ENCODE measurements at regions not wholly inside any gene's neighbourhood (a gene's known extent, or its start where the extent isn't known, plus 50 kb on each side); places are given as distances from the start of the nearest gene placed in this dataset.
"Not testable (repeated sequence)": the region's sequence is repeated elsewhere in the genome, so short reads cannot be mapped to it uniquely, and the experiment has no call there.

- DNase-seq, result no peak
Observed at GRCh38 chrX:13220916-13221315, 98.9 kb downstream of the ATXN3L start.

- no peak for DNase-seq
Observed at GRCh38 chrX:13219991-13220764, 99.7 kb downstream of the ATXN3L start.

- no peak for DNase-seq
Observed at GRCh38 chrX:13218758-13219157, 101.1 kb downstream of the ATXN3L start.

- no peak for DNase-seq
Observed at GRCh38 chrX:13216139-13216538, 103.7 kb downstream of the ATXN3L start.

GRCh38 chrX:13215729-13216128, 104.1 kb downstream of the ATXN3L start:
- no peak for DNase-seq

GRCh38 chrX:13212191-13212651, 107.6 kb downstream of the ATXN3L start:
- no peak for DNase-seq

GRCh38 chrX:13210142-13210541, 109.7 kb downstream of the ATXN3L start:
- DNase-seq, result not testable (repeated sequence)

- DNase-seq, result not testable (repeated sequence)
Observed at GRCh38 chrX:13209704-13210103, 110.1 kb downstream of the ATXN3L start.

GRCh38 chrX:13208281-13208935, 111.4 kb downstream of the ATXN3L start:
- DNase-seq, result no peak

GRCh38 chrX:13203271-13203670, 116.6 kb downstream of the ATXN3L start:
- DNase-seq, result no peak

- no peak for DNase-seq
Observed at GRCh38 chrX:13201605-13202219, 118.1 kb downstream of the ATXN3L start.

- no peak for DNase-seq
Observed at GRCh38 chrX:13200398-13200797, 119.5 kb downstream of the ATXN3L start.

- no peak for DNase-seq
Observed at GRCh38 chrX:13198762-13199064, 121.1 kb downstream of the ATXN3L start.

- no peak for DNase-seq
Observed at GRCh38 chrX:13198056-13198761, 121.6 kb downstream of the ATXN3L start.

- DNase-seq, result no peak
Observed at GRCh38 chrX:13196782-13197181, 123.1 kb downstream of the ATXN3L start.

GRCh38 chrX:13195340-13195739, 124.5 kb downstream of the ATXN3L start:
- no peak for DNase-seq

GRCh38 chrX:13194291-13195103, 125.4 kb downstream of the ATXN3L start:
- DNase-seq, result peak; percentile 59

GRCh38 chrX:13190051-13190450, 129.8 kb downstream of the ATXN3L start:
- DNase-seq, result no peak

GRCh38 chrX:13189380-13189779, 130.5 kb downstream of the ATXN3L start:
- DNase-seq, result no peak

- DNase-seq, result no peak
Observed at GRCh38 chrX:13188731-13189309, 131.0 kb downstream of the ATXN3L start.

- DNase-seq, result not testable (repeated sequence)
Observed at GRCh38 chrX:13186643-13187042, 133.2 kb downstream of the ATXN3L start.

- DNase-seq, result no peak
Observed at GRCh38 chrX:13180807-13181206, 136.4 kb upstream of the FAM9C start.

All from NCI-H774 (cell line).